22Rv1 (cell line): ENCODE measurements at regions not wholly inside any gene's neighbourhood (a gene's known extent, or its start where the extent isn't known, plus 50 kb on each side); places are given as distances from the start of the nearest gene placed in this dataset.
"Not testable (repeated sequence)": the region's sequence is repeated elsewhere in the genome, so short reads cannot be mapped to it uniquely, and the experiment has no call there.

Experiments
- H3K27ac ChIP-seq: fragments of 450-650 bp; 2 replicates; pipeline ENCODE4 v1.5.1; 2017
- CTCF ChIP-seq: fragments of 450-650 bp; IDR thresholded peaks from 2 replicates; pipeline ENCODE4 v1.5.1; 2017; ENCODE audit warnings: mild to moderate bottlenecking
- ZFX ChIP-seq: fragments of 450-650 bp; IDR thresholded peaks from 2 replicates; pipeline ENCODE4 v1.6.1; 2017; ENCODE audit warnings: antibody characterized with exemption, borderline replicate concordance

- peak overlapping the region; percentile 83 for H3K27ac ChIP-seq
Measured at GRCh38 chr13:99086267-99087097, 108.6 kb upstream of the DOCK9 start.

GRCh38 chr13:99087098-99087953 lies 109.5 kb upstream of the DOCK9 start:
- TF ChIP-seq CTCF (no peak; the same call in 1 of the 2 replicates), ZFX (no peak)
- peak overlapping the region; percentile 83 for H3K27ac ChIP-seq

More at GRCh38 chr13:99086267-99087097, 108.6 kb upstream of the DOCK9 start:
- no peak for TF ChIP-seq CTCF
- TF ChIP-seq ZFX: no peak

- H3K27ac ChIP-seq: peak overlapping the region; percentile 83
- TF ChIP-seq ZFX: no peak
- TF ChIP-seq CTCF: no peak
Measured at GRCh38 chr13:99087954-99088491, 110.2 kb upstream of the DOCK9 start.

- TF ChIP-seq CTCF (no peak), ZFX (no peak)
- no peak overlapping the region for H3K27ac ChIP-seq
Measured at GRCh38 chr13:99093997-99094396, 106.7 kb upstream of the UBAC2 start.

- H3K27ac ChIP-seq: not testable (repeated sequence)
Measured at GRCh38 chr13:99101831-99102230, 98.8 kb upstream of the UBAC2 start.

GRCh38 chr13:99103536-99103935 lies 97.1 kb upstream of the UBAC2 start:
- TF ChIP-seq ZFX (no peak), CTCF (no peak)
- no peak overlapping the region for H3K27ac ChIP-seq

- TF ChIP-seq ZFX: no peak
- no peak for TF ChIP-seq CTCF
- H3K27ac ChIP-seq: no peak overlapping the region
Measured at GRCh38 chr13:99104396-99104795, 96.3 kb upstream of the UBAC2 start.
